H1 (cell line): ENCODE measurements at regions not wholly inside any gene's neighbourhood (a gene's known extent, or its start where the extent isn't known, plus 50 kb on each side); places are given as distances from the start of the nearest gene placed in this dataset.

ENCODE experiments used
- CTCF ChIA-PET: fragments of 300-600 bp; sonication (Branson Sonifier 250); formaldehyde crosslinking; loops from one replicate; lab custom pipeline; 2021; ENCODE audit not compliant: partially characterized antibody; lab: Charles Lee
- POLR2A ChIA-PET: fragments of 300-600 bp; sonication (Branson Sonifier 250); formaldehyde crosslinking; loops from one replicate; lab custom pipeline; 2021; ENCODE audit warnings: inconsistent platforms; ENCODE audit not compliant: partially characterized antibody; lab: Charles Lee
- DNase-seq, 2 experiments: peaks; one replicate each; pipeline versions ENCODE4 v3.0.0 to v3.0.0-alpha.2; 2010 to 2022; ENCODE audit warnings: low spot score in 2 of 2, low read depth in 1 of 2, mixed read lengths in 1 of 2
- FAIRE-seq: peaks from 2 replicates; lab custom pipeline; 2011; peaks lifted over from hg19 to GRCh38; lab: Jason Lieb, UNC
- H2AFZ ChIP-seq: 2 replicates; pipeline ENCODE4 v1.8.1; 2012; ENCODE audit warnings: low read length, inconsistent platforms
- H2AK5ac ChIP-seq: 2 replicates; pipeline ENCODE4 v1.6.1; 2013; ENCODE audit warnings: low read depth, low read length
- H2BK120ac ChIP-seq: replicated peaks from 2 replicates; pipeline ENCODE3; 2013; ENCODE audit warnings: low read depth, low read length, inconsistent platforms
- H2BK12ac ChIP-seq: 2 replicates; pipeline ENCODE4 v1.6.1; 2013; ENCODE audit warnings: low read depth, low read length
- H2BK15ac ChIP-seq: 2 replicates; pipeline ENCODE4 v1.6.1; 2013; ENCODE audit warnings: low read length
- H2BK20ac ChIP-seq: 2 replicates; pipeline ENCODE4 v1.6.1; 2013; ENCODE audit warnings: low read length
- H2BK5ac ChIP-seq: 2 replicates; pipeline ENCODE4 v1.6.1; 2013; ENCODE audit warnings: low read depth, low read length
- H3K14ac ChIP-seq: 2 replicates; pipeline ENCODE4 v1.6.1; 2013; ENCODE audit warnings: inconsistent platforms; ENCODE audit not compliant: insufficient read length
- H3K18ac ChIP-seq: 2 replicates; pipeline ENCODE4 v1.6.1; 2013; ENCODE audit warnings: low read length; ENCODE audit errors: extremely low read depth
- H3K23ac ChIP-seq: 2 replicates; pipeline ENCODE4 v1.6.1; 2013; ENCODE audit warnings: inconsistent platforms; ENCODE audit not compliant: insufficient read length
- H3K23me2 ChIP-seq: 2 replicates; pipeline ENCODE4 v1.6.1; 2013; ENCODE audit warnings: low read depth, low read length
- H3K27ac ChIP-seq: 2 replicates; pipeline ENCODE4 v1.6.1; 2011; ENCODE audit warnings: low read depth, low read length, inconsistent platforms
- H3K27me3 ChIP-seq, 4 experiments: replicated peaks in 1 of 4; 1 replicate in 1 of 4; 2 replicates in 3 of 4; pipeline versions ENCODE4 v1.6.1 to v1.8.1; 2011 to 2013; ENCODE audit warnings: low read length in 3 of 4, mild to moderate bottlenecking in 3 of 4, inconsistent platforms in 2 of 4, mixed read lengths in 2 of 4, moderate library complexity in 1 of 4; ENCODE audit not compliant: control insufficient read depth in 3 of 4, insufficient read depth in 3 of 4; ENCODE audit errors: extremely low read depth in 1 of 4
- H3K36me3 ChIP-seq, 4 experiments: 2 replicates each; pipeline versions ENCODE4 v1.6.1 to v1.8.1; 2011 to 2013; ENCODE audit warnings: mild to moderate bottlenecking in 4 of 4, low read length in 3 of 4, moderate library complexity in 2 of 4, control low read depth in 1 of 4, inconsistent platforms in 1 of 4; ENCODE audit not compliant: insufficient read depth in 4 of 4, control insufficient read depth in 2 of 4
- H3K4ac ChIP-seq: replicated peaks from 2 replicates; pipeline ENCODE3; 2013; ENCODE audit warnings: low read length, low read depth, mixed read lengths, inconsistent platforms; ENCODE audit not compliant: insufficient read length
- H3K4me1 ChIP-seq, 4 experiments: replicated peaks in 1 of 4; 1 replicate in 1 of 4; 2 replicates in 3 of 4; pipeline versions ENCODE4 v1.6.1 to v1.8.1; 2011 to 2013; ENCODE audit warnings: low read length in 3 of 4, inconsistent platforms in 2 of 4, mixed read lengths in 1 of 4; ENCODE audit not compliant: insufficient read depth in 4 of 4, control insufficient read depth in 3 of 4
- H3K4me2 ChIP-seq, 2 experiments: 2 replicates each; pipeline versions ENCODE4 v1.6.1 to v1.8.1; 2011 to 2013; ENCODE audit warnings: low read depth in 2 of 2, low read length in 2 of 2, control low read depth in 1 of 2, inconsistent platforms in 1 of 2, mild to moderate bottlenecking in 1 of 2; ENCODE audit not compliant: insufficient read depth in 1 of 2
- H3K4me3 ChIP-seq, 4 experiments: fragments of 200-600, 300-600 bp in 1 of 4; sonication (generic), shearing (Covaris generic), sonication (Bioruptor Twin) in 1 of 4; 2 replicates each; pipeline versions ENCODE4 v1.5.1 to v1.8.1; 2011 to 2016; ENCODE audit warnings: low read length in 4 of 4, low read depth in 3 of 4, control low read depth in 2 of 4, inconsistent platforms in 2 of 4, mild to moderate bottlenecking in 2 of 4, mixed read lengths in 1 of 4, moderate library complexity in 1 of 4; ENCODE audit not compliant: insufficient read depth in 2 of 4; ENCODE audit errors: extremely low read depth in 1 of 4
- H3K56ac ChIP-seq: replicated peaks from 2 replicates; pipeline ENCODE3; 2013; ENCODE audit warnings: low read depth, mild to moderate bottlenecking, mixed read lengths, low read length, inconsistent platforms; ENCODE audit not compliant: insufficient read length
- H3K79me1 ChIP-seq: 2 replicates; pipeline ENCODE4 v1.6.1; 2013; ENCODE audit warnings: low read depth, low read length, control low read depth
- H3K79me2 ChIP-seq, 2 experiments: 2 replicates each; pipeline versions ENCODE4 v1.6.1 to v1.8.1; 2012 to 2013; ENCODE audit warnings: low read length in 2 of 2, mild to moderate bottlenecking in 2 of 2, inconsistent platforms in 1 of 2; ENCODE audit not compliant: insufficient read depth in 2 of 2, control insufficient read depth in 1 of 2
- H3K9ac ChIP-seq, 4 experiments: replicated peaks in 1 of 4; 1 replicate in 1 of 4; 2 replicates in 3 of 4; pipeline versions ENCODE4 v1.6.1 to v1.8.1; 2011 to 2013; ENCODE audit warnings: low read depth in 3 of 4, low read length in 3 of 4, control low read depth in 2 of 4, mild to moderate bottlenecking in 2 of 4, moderate library complexity in 2 of 4, inconsistent platforms in 1 of 4; ENCODE audit errors: extremely low read depth in 1 of 4
- H3K9me3 ChIP-seq, 2 experiments: 2 replicates each; pipeline versions ENCODE4 v1.6.1 to v1.8.1; 2012 to 2013; ENCODE audit warnings: mild to moderate bottlenecking in 2 of 2, moderate library complexity in 2 of 2, control low read depth in 1 of 2, inconsistent platforms in 1 of 2, low read depth in 1 of 2, low read length in 1 of 2, mixed read lengths in 1 of 2; ENCODE audit not compliant: insufficient read depth in 2 of 2
- H4K20me1 ChIP-seq, 2 experiments: replicated peaks in 1 of 2; 2 replicates each; pipeline versions ENCODE3 to v1.8.1; 2011 to 2013; ENCODE audit warnings: inconsistent platforms in 2 of 2, low read length in 2 of 2, mild to moderate bottlenecking in 1 of 2; ENCODE audit not compliant: insufficient read depth in 2 of 2, control insufficient read depth in 1 of 2
- H4K5ac ChIP-seq: 2 replicates; pipeline ENCODE4 v1.6.1; 2013; ENCODE audit warnings: low read length, low read depth, mixed read lengths, inconsistent platforms; ENCODE audit not compliant: insufficient read length
- H4K8ac ChIP-seq: 2 replicates; pipeline ENCODE4 v1.8.0; 2013; ENCODE audit warnings: mild to moderate bottlenecking, moderate library complexity, low read length, inconsistent platforms; ENCODE audit not compliant: insufficient read depth; ENCODE audit errors: extremely low read depth
- H4K91ac ChIP-seq: replicated peaks from 2 replicates; pipeline ENCODE3; 2013; ENCODE audit warnings: low read length, mixed read lengths, inconsistent platforms; ENCODE audit not compliant: insufficient read length
- ATF2 ChIP-seq: IDR thresholded peaks from 2 replicates; pipeline ENCODE4 v1.6.1; 2012; ENCODE audit warnings: low read length, inconsistent platforms
- BCL11A ChIP-seq, 2 experiments: IDR thresholded peaks; one replicate each; pipeline ENCODE4 v1.6.1; 2011; ENCODE audit warnings: low read depth in 2 of 2, low read length in 2 of 2, mild to moderate bottlenecking in 2 of 2
- CBX8 ChIP-seq: fragments of 300-800, 300-1000 bp; sonication (generic); IDR thresholded peaks from 2 replicates; pipeline ENCODE4 v1.7.1; 2016; ENCODE audit warnings: low read depth, low read length, borderline replicate concordance
- CREB1 ChIP-seq: IDR thresholded peaks from 2 replicates; pipeline ENCODE4 v1.6.1; 2012; ENCODE audit warnings: inconsistent platforms
- GTF2F1 ChIP-seq: IDR thresholded peaks from 2 replicates; pipeline ENCODE4 v1.6.1; 2012; ENCODE audit warnings: low read depth, low read length, improper control_type of control experiment, borderline replicate concordance
- HDAC2 ChIP-seq, 2 experiments: fragments of 300-600 bp in 1 of 2; sonication (generic) in 1 of 2; IDR thresholded peaks; 2 replicates each; pipeline ENCODE4 v1.6.1; 2011 to 2012; ENCODE audit warnings: low read depth in 2 of 2, low read length in 2 of 2, mild to moderate bottlenecking in 2 of 2, moderate library complexity in 2 of 2, borderline replicate concordance in 1 of 2, inconsistent platforms in 1 of 2
- JUND ChIP-seq: IDR thresholded peaks from 2 replicates; pipeline ENCODE4 v1.6.1; 2011; ENCODE audit warnings: mild to moderate bottlenecking, improper control_type of control experiment, low read length
- KDM4A ChIP-seq: IDR thresholded peaks from one replicate; pipeline ENCODE4 v1.7.1; 2012; ENCODE audit warnings: low read depth, mild to moderate bottlenecking, moderate library complexity, low read length, inconsistent platforms; ENCODE audit not compliant: severe bottlenecking
- POLR2AphosphoS5 ChIP-seq: IDR thresholded peaks from 2 replicates; pipeline ENCODE4 v1.6.1; 2011; ENCODE audit warnings: low read depth, low read length
- RFX5 ChIP-seq: IDR thresholded peaks from 2 replicates; pipeline ENCODE4 v1.6.1; 2011; ENCODE audit warnings: low read depth, low read length, improper control_type of control experiment, borderline replicate concordance
- SAP30 ChIP-seq: fragments of 300-600 bp; sonication (generic); IDR thresholded peaks from 2 replicates; pipeline ENCODE4 v1.7.1; 2012; ENCODE audit warnings: low read length, moderate library complexity, mild to moderate bottlenecking, inconsistent platforms; ENCODE audit not compliant: insufficient read depth, insufficient replicate concordance
- SP1 ChIP-seq: IDR thresholded peaks from 2 replicates; pipeline ENCODE4 v1.6.1; 2011; ENCODE audit warnings: low read depth, low read length
- WGBS, 2 experiments: shearing (Covaris generic) in 1 of 2; methylation state at CpG; one replicate each; pipeline versions ENCODE4 v1.1.6 to v1.1.7; 2013 to 2015; ENCODE audit warnings: low lambda C conversion rate in 2 of 2, mixed read lengths in 2 of 2, inconsistent platforms in 1 of 2, low coverage in 1 of 2, missing lambda C conversion rate in 1 of 2; ENCODE audit not compliant: insufficient replicate concordance in 2 of 2, insufficient coverage in 1 of 2, insufficient read length in 1 of 2; ENCODE audit errors: extremely low coverage in 1 of 2, missing lambda C conversion rate in 1 of 2; 5-methylcytosine and 5-hydroxymethylcytosine counted together

- H4K5ac ChIP-seq: no peak overlapping the region
- no peak overlapping the region for H2AFZ ChIP-seq
- H3K9me3 ChIP-seq: peaks cover 18 to 28% of the 10 kb centered on the region in 2 experiments
- no peak overlapping the region for H4K8ac ChIP-seq
- H3K18ac ChIP-seq: no peak overlapping the region
- H2BK20ac ChIP-seq: no peak overlapping the region
- peaks cover 0 to 6% (median 0%) of the 10 kb centered on the region in 4 experiments; a peak in 2 of 7 replicates for H3K4me1 ChIP-seq
- CTCF ChIA-PET: no interaction called here
- WGBS, 2 experiments: 87% methylated on average over 5 of the region's 5 CpGs; no CpG with 5 or more reads in 1 of the 2 experiments
- H2BK120ac ChIP-seq: no peak overlapping the region
- no peaks in the 10 kb centered on the region for H3K36me3 ChIP-seq
- H3K27ac ChIP-seq: no peak overlapping the region
- no peaks in the 10 kb centered on the region for H3K79me2 ChIP-seq
- H3K4me2 ChIP-seq: no peak overlapping the region
- no peaks in the 10 kb centered on the region for H3K27me3 ChIP-seq
- no peak overlapping the region for H3K9ac ChIP-seq
- H3K79me1 ChIP-seq: no peaks in the 10 kb centered on the region
- POLR2A ChIA-PET: no interaction called here
- H3K14ac ChIP-seq: no peak overlapping the region
- no peaks in the 10 kb centered on the region for H3K23me2 ChIP-seq
- H4K20me1 ChIP-seq: no peaks in the 10 kb centered on the region
- no peak overlapping the region for H2BK15ac ChIP-seq
- H2BK12ac ChIP-seq: no peak overlapping the region
- no peak overlapping the region for H4K91ac ChIP-seq
- DNase-seq: no peak
- no peak overlapping the region for H2BK5ac ChIP-seq
- no peak overlapping the region for H3K4ac ChIP-seq
- H3K56ac ChIP-seq: no peak overlapping the region
- no peak overlapping the region for H3K23ac ChIP-seq
- H2AK5ac ChIP-seq: no peak overlapping the region
- no peak for FAIRE-seq
- H3K4me3 ChIP-seq: no peak overlapping the region
- TF ChIP-seq SAP30: no peak
- TF ChIP-seq RFX5: no peak
- TF ChIP-seq CREB1: no peak
- TF ChIP-seq HDAC2 (IDR thresholded peaks at IDR 0.05; ENCODE audit: borderline replicate concordance in 1 of 2, low read depth in 2 of 2, low read length in 2 of 2): no peak
- TF ChIP-seq CBX8: no peak
- no peak for TF ChIP-seq ATF2
- TF ChIP-seq POLR2AphosphoS5: no peak
- TF ChIP-seq BCL11A (IDR thresholded peaks at IDR 0.05; ENCODE audit: low read depth in 2 of 2, low read length in 2 of 2): no peak
- TF ChIP-seq GTF2F1: no peak
- TF ChIP-seq JUND: no peak
- TF ChIP-seq SP1: no peak
- TF ChIP-seq KDM4A: no peak
Observed at GRCh38 chr7:4468320-4469102, 213.6 kb upstream of the FOXK1 start.
